GM21515 (cell line): ENCODE measurements at regions not wholly inside any gene's neighbourhood (a gene's known extent, or its start where the extent isn't known, plus 50 kb on each side); places are given as distances from the start of the nearest gene placed in this dataset.

ENCODE experiments used
- ATAC-seq: cut with Tn5 transposase; IDR thresholded peaks from one replicate; pipeline ENCODE4 v1.9.1; 2021; ENCODE audit not compliant: unreplicated experiment

GRCh38 chr1:117678246-117678977 is 72.6 kb downstream of the TENT5C start:
- ATAC-seq: no peak

GRCh38 chr1:117679299-117679698 is 73.5 kb downstream of the TENT5C start:
- ATAC-seq: no peak

GRCh38 chr1:117679868-117680267 is 74.0 kb downstream of the TENT5C start:
- ATAC-seq: no peak

- no peak for ATAC-seq
These were observed 74.6 kb downstream of the TENT5C start for GRCh38 chr1:117680316-117681002.

- no peak for ATAC-seq
These were observed 75.4 kb downstream of the TENT5C start for GRCh38 chr1:117681093-117681900.

GRCh38 chr1:117681901-117682250 is 76.0 kb downstream of the TENT5C start:
- no peak for ATAC-seq

- ATAC-seq: no peak
These were observed 76.5 kb downstream of the TENT5C start for GRCh38 chr1:117682372-117682771.

- ATAC-seq: no peak
These were observed 77.9 kb downstream of the TENT5C start for GRCh38 chr1:117683571-117684285.

GRCh38 chr1:117685936-117686806 is 80.3 kb downstream of the TENT5C start:
- ATAC-seq: peak; percentile 56

GRCh38 chr1:117686907-117687306 is 81.1 kb downstream of the TENT5C start:
- no peak for ATAC-seq

- no peak for ATAC-seq
These were observed 84.3 kb downstream of the TENT5C start for GRCh38 chr1:117689997-117690625.

- ATAC-seq: no peak
These were observed 86.1 kb downstream of the TENT5C start for GRCh38 chr1:117691942-117692341.

GRCh38 chr1:117694543-117694942 is 88.7 kb downstream of the TENT5C start:
- ATAC-seq: no peak

GRCh38 chr1:117695796-117696490 is 90.1 kb downstream of the TENT5C start:
- ATAC-seq: no peak

- no peak for ATAC-seq
These were observed 90.7 kb downstream of the TENT5C start for GRCh38 chr1:117696561-117696960.

- ATAC-seq: no peak
These were observed 91.5 kb downstream of the TENT5C start for GRCh38 chr1:117697220-117697781.

- ATAC-seq: no peak
These were observed 92.7 kb downstream of the TENT5C start for GRCh38 chr1:117698398-117699160.

- ATAC-seq: no peak
These were observed 94.1 kb downstream of the TENT5C start for GRCh38 chr1:117699953-117700352.
